LoVo (cell line): ENCODE measurements at regions not wholly inside any gene's neighbourhood (a gene's known extent, or its start where the extent isn't known, plus 50 kb on each side); places are given as distances from the start of the nearest gene placed in this dataset.
"Not testable (repeated sequence)": the region's sequence is repeated elsewhere in the genome, so short reads cannot be mapped to it uniquely, and the experiment has no call there.

ENCODE experiments used
- DNase-seq: peaks from one replicate; pipeline ENCODE4 v3.0.0-alpha.2; 2016; ENCODE audit warnings: low spot score

DNA sequence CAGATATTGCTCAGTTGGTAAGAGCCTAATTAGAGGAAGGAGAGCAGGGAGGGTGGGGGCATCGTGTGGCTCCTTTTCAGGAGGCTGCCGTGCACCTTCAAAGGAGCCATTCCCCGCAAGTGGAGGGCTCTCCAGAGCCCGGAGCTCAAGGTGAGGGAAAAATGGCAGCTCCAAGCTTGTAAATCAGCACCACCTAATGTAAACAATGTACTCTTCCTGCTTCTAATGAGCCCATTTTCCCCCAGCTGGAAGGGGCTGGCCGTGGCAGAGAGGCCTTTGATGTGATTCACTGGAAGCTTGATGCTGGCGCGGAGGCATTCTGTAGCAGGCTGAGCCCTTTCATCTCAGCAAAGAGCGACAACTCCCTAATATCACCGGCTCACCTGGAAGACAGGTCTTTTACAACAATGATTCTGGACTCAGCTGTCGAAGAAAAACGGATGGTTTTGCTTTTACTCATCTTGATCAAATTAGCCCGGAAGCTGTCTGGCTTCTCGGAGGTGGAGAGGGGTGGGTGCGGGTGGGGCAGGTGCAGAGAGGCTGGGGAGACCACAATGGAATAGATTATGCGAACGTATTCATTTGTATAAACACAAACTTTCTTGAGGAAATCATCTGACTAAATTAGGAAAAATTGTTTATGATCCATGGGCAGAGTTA, 112.5 kb downstream of the RRAGC start:
- no peak for DNase-seq

DNA sequence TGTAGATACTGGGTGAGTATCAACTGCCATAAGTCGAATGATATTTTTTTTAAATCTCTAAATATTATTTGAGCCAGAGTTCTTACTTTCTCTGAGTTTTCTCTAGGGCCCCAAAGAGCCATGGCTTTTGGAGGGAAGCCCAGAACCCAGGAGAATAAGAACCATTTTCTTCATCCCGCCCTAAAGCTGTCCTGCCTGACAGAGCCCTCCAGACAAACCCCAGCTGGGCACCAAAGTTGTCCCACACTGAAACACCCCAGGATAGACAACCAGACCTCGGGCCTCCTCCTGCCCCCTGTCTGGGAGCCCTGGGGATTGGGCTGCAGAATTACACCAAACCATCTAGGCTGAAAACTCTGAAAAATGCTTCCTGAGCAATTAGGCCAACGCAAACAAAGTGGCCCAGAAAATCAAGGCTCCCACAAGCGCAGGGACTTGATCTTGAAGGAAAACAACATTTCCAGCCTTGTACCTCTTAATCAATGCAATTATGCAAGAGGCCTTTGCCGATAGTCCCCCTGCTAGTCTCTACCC, 113.1 kb downstream of the RRAGC start:
- DNase-seq = no peak

- DNase-seq = peak; percentile 8
These were observed 113.8 kb downstream of the RRAGC start for GRCh38 chr1:38745476-38746401.

DNA sequence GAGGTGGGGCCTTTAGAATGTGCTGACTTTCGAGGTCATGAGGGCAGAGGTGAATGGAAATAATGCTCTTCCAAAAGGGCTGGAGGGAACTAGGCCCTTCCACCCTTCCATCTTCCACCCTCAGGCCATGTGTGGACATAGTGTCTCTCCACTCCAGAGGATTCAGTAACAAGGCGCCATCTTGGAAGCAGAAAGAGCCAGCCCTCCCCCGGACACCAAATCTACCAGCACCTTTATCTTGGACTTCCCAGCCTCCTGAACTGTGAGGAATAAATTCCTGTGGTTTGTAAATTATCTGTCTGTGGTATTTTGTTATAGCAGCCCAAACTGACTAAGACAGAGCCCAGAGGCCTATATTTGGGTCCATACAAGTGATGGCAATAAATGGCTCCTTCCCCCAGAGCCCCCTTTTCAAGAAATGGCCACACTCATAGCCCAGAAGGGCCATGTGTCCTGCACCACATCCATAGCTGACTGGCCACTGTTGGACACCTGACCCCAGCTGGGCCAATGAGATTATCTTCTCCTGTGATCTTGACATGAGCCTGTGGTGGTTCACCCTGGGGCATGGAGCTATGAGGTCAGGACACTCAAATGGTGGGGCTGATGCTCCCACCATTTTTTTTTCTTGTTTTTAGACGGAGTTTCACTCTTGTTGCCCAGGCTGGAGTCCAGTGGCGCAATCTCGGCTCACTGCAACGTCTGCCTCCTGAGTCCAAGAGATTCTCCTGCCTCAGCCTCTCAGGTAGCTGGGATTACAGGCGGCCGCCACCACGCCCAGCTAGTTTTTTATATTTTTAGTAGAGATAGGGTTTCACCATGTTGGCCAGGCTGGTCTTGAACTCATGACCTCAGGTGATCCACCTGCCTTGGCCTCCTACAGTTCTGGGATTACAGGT, 114.9 kb downstream of the RRAGC start:
- DNase-seq = no peak

- no peak for DNase-seq
These were observed 116.4 kb downstream of the RRAGC start for GRCh38 chr1:38743184-38743583.

DNA sequence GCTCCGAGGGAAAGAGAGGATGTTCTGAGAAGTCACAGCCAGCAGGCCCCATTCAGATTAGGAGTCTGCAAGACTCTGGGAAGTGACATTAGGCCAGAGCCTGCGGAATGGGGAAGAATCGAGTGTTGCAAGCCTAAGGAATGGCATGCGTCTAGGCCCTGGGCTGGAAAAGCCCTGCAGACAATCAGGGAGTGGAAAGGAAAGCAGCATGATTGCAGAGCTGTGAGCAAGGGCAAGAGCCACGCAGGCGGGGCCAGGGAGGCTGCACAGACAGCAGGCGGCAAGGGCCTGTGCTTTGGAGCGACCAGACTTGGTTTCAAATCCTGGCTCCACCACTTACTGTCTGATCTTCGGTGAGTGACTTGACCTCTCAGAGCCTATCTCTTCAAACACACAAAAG, 118.2 kb downstream of the RRAGC start:
- no peak for DNase-seq

DNA sequence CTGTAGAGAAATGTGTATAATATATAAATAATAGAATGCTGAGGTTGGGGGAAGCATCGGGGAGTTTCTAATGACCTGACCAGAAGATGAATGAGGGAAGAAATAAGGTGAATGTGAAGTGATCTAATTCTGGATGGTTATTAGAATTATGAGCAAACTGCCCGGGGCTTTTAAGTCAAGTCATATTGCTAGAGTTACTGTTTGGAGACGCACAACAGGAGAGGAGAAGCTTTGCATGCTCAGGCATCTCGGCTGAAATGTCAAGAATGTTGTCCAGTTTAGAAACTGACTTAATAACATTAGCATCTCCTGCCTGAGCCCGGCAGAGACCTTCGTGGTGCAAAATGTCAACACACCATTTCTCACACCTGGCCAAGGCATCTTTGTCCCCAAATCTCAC, 119.1 kb downstream of the RRAGC start:
- DNase-seq = no peak

DNA sequence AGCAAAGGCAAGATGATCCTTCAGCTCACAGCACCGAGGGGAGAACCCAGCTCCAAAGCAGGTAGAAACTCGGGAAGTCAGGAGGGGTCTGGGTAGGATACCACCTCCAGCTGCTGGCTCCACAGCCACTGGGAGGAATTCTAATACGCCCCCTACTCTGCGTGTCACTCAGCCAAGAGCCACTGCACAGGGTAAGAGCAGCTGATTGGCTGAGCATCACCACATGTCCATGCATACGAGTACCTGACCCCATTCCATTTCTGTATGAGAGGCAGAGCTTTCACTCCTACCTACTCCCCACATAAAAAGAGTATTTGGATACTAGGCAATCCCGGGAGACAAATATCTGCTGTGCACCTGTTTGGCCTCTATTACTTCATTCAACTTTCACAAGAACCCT, 121.4 kb downstream of the RRAGC start:
- no peak for DNase-seq

GRCh38 chr1:38736399-38736798, 123.2 kb downstream of the RRAGC start:
- DNase-seq = no peak

GRCh38 chr1:38735651-38736161, 123.9 kb downstream of the RRAGC start:
- no peak for DNase-seq

DNA sequence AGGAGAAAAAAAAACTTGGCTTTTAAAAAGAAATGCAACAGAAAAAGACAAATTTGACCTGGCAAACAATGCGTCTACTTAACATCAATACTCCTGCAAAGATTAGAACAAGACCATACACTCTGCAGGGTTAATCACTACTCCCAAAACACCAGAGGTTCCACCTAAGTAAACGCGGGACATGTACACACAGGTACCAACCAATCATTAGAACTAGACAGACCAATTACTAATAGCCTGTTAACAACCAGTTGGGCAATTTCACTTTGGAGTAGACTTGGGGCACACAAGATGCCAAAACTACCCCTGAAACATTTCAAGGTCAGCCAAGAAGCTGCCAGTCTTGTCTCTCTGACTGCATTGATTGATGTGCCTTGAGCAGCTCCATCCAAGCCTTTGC, 125.8 kb downstream of the RRAGC start:
- no peak for DNase-seq

DNA sequence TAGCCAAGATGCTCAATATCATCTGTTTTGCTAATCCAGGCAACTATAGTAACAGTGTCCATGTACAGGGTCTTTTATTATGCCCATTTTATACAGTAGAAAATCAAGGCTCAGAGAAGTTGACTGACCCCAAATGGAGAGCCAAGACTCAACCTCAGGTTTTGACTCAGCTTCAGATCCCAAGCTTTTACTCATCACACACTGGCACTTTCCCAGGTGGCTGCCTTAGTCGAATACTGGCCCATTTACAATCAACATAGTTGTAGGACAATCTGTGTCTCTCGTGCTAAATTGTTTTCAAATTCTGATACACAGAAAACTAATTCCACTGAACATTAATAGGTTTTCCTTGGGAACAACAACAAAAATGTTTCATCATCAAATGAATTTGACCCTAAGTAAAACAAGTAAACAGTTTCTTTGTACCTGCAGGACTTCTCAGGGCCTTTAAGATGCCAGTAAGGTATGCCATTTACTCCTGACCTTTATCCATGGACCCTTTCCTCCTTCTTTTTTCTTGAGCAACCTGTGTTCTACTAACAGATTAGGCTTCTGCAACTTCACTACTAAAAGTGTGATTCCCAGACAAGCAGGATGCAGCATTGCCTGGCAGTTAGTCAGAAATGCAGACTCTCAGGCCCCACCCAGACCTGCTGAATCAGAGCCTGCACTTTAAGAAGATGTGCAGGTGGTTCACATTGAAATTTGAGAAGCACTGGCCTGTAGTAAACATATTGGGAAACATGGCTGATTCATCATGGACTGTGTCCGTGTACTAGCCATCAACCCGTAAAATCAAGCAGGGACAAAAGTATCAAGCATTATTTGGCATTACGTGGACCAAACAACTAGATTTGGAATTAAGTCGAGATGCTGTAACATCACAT, 128.8 kb downstream of the RRAGC start:
- DNase-seq = no peak

DNA sequence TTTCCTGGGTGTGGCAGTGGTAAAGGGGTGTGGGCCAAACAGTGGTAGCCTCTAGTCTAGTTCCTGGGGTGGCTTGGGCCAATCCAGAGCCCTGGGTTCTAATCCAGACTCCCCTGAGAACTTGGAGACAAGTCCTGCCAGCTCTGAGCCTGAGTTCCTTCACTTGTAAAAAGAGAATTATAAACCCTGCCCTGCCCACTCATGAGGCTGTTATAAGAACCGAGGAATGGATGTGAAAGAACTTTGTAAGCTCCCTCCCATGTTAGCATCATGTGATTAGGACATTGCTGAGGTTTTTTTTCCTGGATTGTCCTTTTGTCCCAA, 131.0 kb downstream of the RRAGC start:
- no peak for DNase-seq

GRCh38 chr1:38727684-38728584, 131.6 kb downstream of the RRAGC start:
- no peak for DNase-seq

GRCh38 chr1:38725321-38725961, 134.1 kb downstream of the RRAGC start:
- DNase-seq = not testable (repeated sequence)

GRCh38 chr1:38724160-38725131, 135.1 kb downstream of the RRAGC start:
- no peak for DNase-seq

DNA sequence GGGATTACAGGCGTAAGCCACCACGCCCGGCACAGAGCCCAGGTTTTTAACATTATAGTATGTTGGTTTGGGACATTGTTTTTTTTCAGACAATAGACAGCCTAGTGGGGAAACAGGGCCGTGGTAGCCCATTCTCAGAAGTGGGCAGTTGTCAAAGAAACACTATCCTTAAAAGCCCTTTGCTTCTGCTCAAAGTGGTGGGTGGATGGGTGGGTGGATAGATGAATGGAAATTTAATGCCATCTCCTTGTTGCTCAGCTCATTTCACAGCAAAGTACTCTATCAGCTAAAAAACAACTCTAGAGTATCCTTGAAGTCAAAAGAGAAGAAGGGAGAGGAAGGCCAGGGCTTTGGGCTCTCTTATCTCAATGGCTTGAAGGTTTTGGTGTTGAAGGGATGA, 137.8 kb downstream of the RRAGC start:
- no peak for DNase-seq

GRCh38 chr1:38719880-38720279, 139.7 kb downstream of the RRAGC start:
- DNase-seq = no peak
